ENCODE measurements at regions not wholly inside any gene's neighbourhood (a gene's known extent, or its start where the extent isn't known, plus 50 kb on each side); places are given as distances from the start of the nearest gene placed in this dataset.

- ChIA-PET CTCF (interaction anchor here (1.0 kb wide), 1 partner anchor 23 kb away, joined by 3 read pairs; no protein-coding TSS in a partner anchor), POLR2A (ENCODE audit: low non-redundant PET) (no interaction called here)
- TF ChIP-seq, protein P1, sequence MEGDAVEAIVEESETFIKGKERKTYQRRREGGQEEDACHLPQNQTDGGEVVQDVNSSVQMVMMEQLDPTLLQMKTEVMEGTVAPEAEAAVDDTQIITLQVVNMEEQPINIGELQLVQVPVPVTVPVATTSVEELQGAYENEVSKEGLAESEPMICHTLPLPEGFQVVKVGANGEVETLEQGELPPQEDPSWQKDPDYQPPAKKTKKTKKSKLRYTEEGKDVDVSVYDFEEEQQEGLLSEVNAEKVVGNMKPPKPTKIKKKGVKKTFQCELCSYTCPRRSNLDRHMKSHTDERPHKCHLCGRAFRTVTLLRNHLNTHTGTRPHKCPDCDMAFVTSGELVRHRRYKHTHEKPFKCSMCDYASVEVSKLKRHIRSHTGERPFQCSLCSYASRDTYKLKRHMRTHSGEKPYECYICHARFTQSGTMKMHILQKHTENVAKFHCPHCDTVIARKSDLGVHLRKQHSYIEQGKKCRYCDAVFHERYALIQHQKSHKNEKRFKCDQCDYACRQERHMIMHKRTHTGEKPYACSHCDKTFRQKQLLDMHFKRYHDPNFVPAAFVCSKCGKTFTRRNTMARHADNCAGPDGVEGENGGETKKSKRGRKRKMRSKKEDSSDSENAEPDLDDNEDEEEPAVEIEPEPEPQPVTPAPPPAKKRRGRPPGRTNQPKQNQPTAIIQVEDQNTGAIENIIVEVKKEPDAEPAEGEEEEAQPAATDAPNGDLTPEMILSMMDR (conservative IDR thresholded peaks at IDR 0.05; ENCODE audit: low read depth) = no peak
- no peak for DNase-seq (ENCODE audit: low spot score)
- no peak overlapping the region for H3K27ac ChIP-seq
Measured at GRCh38 chr10:61343796-61344195, 109.4 kb downstream of the TMEM26 start.

DNA sequence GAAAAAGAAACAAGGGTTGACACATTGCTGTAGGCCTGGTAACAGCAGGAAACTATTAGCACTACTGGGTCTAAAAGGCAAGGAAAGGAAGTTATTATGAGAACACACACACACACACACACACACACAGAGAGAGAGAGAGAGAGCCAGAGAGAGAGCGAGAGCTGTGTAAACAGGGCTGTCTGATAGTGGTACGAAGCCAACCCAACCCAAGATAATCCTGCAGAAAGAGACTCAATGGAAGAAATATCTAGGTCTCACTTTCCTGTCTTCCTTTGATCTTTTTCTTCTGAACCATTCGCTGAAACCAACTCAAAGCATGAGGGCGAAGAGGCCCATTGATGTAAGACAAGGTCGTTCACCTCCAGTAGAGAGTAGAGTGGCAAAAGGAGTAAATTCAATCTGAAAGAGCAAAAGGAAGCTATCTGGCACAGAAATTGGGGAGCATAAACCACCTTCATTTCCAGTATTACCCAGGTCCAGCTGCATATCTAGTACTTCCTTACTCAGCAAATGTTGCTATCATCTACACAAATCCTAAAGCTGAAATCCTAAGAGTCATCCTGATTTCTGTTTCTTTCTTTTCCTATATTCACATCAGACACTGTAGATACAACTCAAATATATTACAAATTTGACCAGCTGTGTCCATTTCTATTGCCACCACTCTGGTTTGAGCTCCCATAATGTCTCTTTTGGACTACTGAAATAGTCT lies 110.2 kb downstream of the TMEM26 start:
- H3K27ac ChIP-seq = no peak overlapping the region
- ChIA-PET POLR2A (ENCODE audit: low non-redundant PET) (no interaction called here), CTCF (interaction anchor here (0.7 to 1.0 kb wide), 2 partner anchors 22 to 122 kb away, joined by 3 read pairs; no protein-coding TSS in a partner anchor)
- TF ChIP-seq, protein P1 (conservative IDR thresholded peaks at IDR 0.05; ENCODE audit: low read depth) = no peak
- DNase-seq (ENCODE audit: low spot score) = no peak

GRCh38 chr10:61341008-61341407 lies 112.2 kb downstream of the TMEM26 start:
- POLR2A ChIA-PET (ENCODE audit: low non-redundant PET) = no interaction called here
- TF ChIP-seq, protein P1 (conservative IDR thresholded peaks at IDR 0.05; ENCODE audit: low read depth) = no peak
- CTCF ChIA-PET = no interaction called here
- no peak overlapping the region for H3K27ac ChIP-seq
- DNase-seq (ENCODE audit: low spot score) = no peak

GRCh38 chr10:61338146-61338545 lies 115.0 kb downstream of the TMEM26 start:
- no peak overlapping the region for H3K27ac ChIP-seq
- no peak for DNase-seq (ENCODE audit: low spot score)
- ChIA-PET POLR2A (ENCODE audit: low non-redundant PET) (no interaction called here), CTCF (no interaction called here)
- TF ChIP-seq, protein P1 (conservative IDR thresholded peaks at IDR 0.05; ENCODE audit: low read depth) = no peak

DNA sequence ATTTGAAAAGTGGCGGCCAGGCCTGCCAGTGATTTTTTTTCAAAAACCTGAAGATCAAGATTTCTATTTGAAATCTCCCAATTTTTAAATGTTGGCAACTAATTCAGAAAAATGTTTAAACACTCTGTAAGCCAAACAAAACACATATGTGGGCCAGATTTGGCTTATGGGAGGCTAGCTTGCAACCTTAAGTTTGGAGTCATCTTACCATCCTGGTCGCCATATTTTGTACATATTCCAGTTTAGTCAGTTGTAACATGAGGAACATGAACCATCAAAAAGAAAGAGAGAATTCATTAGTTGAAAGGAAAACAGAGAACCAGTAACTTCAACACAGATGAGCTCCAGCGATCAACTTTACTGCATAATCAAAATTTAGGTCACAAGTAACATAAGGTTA lies 115.4 kb downstream of the TMEM26 start:
- POLR2A ChIA-PET (ENCODE audit: low non-redundant PET) = no interaction called here
- H3K27ac ChIP-seq = no peak overlapping the region
- TF ChIP-seq, protein P1 (conservative IDR thresholded peaks at IDR 0.05; ENCODE audit: low read depth) = no peak
- CTCF ChIA-PET = no interaction called here
- no peak for DNase-seq (ENCODE audit: low spot score)

- TF ChIP-seq, protein P1 (conservative IDR thresholded peaks at IDR 0.05; ENCODE audit: low read depth) = no peak
- POLR2A ChIA-PET (ENCODE audit: low non-redundant PET) = no interaction called here
- no peak overlapping the region for H3K27ac ChIP-seq
- no peak for DNase-seq (ENCODE audit: low spot score)
- CTCF ChIA-PET = no interaction called here
Measured at GRCh38 chr10:61336831-61337230, 116.3 kb downstream of the TMEM26 start.

Data from RWPE1 (cell line).